GM18498 (cell line): ENCODE measurements at regions not wholly inside any gene's neighbourhood (a gene's known extent, or its start where the extent isn't known, plus 50 kb on each side); places are given as distances from the start of the nearest gene placed in this dataset.
A peak's percentile ranks its signal among the peaks of the same experiment; 100 is the strongest.
"Not testable (repeated sequence)": the region's sequence is repeated elsewhere in the genome, so short reads cannot be mapped to it uniquely, and the experiment has no call there.

Source experiments
- ATAC-seq: cut with Tn5 transposase; IDR thresholded peaks from one replicate; pipeline ENCODE4 v1.9.1; 2021; ENCODE audit warnings: mild to moderate bottlenecking, moderate library complexity; ENCODE audit not compliant: unreplicated experiment

DNA sequence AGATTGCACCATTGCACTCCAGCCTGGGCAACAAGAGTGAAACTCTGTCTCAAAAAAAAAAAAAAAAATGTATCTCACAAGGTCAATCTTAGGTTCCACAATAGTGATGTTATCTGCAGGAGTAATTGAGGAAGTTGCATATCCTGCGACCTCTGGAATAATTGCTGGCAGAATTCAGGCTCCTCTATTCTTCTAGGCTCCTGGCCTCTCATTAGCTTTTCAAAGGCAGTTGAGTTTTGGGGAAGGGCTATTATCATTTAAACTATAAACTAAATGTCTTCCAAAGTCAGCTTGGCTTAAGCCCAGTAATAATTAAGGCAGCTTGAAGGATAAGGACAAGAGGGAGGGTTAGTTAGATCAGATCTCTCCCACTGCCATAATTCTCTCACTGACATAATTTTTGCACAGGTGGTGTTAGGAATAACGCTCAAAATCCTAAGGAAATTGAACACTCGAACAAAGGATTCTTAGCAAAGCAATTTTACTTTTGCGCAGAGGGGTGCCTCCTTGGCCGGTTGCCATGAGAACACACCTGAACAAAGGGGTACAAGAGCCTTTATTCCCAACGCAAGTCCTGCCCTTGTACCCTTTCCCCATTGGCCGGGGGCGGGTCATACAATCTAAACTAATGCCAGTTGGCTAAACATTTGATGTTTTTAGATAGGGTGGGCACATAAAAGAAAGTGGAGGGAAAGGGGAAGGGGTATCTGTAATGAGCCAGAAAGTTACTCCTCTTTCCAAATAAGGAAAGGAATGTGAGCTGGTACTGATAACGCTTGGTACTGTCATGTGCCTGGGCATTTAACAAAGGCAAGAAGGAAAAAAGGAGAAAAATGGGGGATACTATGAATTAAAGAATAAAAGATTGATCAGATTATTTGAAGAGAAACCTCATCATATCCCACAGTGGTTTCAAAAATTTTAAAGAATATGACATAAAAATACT lies 106.4 kb upstream of the CCNG1 start:
- ATAC-seq = no peak

DNA sequence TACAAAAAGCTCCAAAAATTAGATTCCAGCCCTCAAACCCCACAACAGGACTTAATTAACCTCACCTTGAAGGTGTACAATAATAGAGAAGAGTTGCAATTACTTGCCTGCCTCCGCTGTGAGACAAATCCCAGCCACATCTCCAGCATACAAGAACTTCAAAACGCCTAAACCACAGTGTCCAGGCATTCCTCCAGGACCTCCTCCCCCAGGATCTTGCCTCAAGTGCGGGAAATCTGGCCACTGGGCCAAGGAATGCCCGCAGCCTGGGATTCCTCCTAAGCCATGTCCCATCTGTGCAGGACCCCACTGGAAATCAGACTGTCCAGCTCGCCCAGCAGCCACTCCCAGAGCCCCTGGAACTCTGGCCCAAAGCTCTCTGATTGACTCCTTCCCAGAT lies 101.3 kb upstream of the CCNG1 start:
- ATAC-seq = not testable (repeated sequence)

DNA sequence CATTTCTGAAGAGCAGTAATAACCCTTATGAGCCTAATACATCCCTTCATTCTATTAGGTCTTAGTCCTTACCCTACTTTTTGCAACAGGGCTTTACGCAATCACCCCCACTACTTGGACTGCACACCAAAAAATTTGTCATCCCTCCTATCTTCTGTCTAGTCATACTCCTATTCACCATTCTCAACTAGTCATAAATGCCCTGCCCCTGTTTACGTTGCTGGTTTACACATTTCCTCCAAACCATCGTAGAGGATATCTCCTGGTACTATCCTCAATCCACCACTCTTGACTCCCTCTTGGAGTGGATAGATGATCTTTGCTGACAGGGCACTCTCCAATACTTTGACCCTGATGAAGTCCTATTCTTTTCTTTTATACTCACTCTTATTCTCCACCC lies 98.2 kb upstream of the CCNG1 start:
- no peak for ATAC-seq

DNA sequence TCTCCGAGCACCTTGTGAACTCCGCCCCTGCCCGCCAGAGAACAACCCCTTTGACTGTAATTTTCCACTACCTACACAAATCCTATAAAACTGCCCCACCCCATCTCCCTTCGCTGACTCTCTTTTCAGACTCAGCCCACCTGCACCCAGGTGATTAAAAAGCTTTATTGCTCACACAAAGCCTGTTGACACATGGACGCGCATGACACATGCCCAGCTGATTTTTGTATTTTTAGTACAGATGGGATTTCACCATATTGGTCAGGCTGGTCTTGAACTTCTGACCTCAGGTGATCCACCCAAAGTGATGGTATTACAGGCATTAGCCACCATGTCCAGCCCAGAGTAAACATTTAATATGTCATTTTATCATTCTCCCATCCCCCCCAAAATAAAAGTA lies 97.0 kb upstream of the CCNG1 start:
- ATAC-seq = not testable (repeated sequence)

DNA sequence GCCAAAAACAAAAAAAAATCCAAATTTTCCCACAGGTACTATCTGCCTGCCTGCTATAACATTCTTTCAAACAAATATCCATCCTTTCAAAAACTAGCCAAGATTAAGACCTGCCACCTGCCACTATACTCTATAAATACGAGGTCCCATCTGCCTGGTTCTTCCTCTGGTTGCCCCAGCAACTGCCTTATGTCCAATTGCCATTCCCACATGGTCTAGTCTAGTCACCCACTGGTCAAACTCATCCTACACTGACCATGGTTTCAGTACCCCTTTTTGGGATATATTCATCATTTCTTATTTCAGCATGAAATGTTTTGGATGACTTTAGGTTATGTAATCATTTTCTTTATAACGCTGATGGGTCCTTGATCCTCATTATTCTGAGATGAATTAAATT lies 95.1 kb upstream of the CCNG1 start:
- no peak for ATAC-seq

DNA sequence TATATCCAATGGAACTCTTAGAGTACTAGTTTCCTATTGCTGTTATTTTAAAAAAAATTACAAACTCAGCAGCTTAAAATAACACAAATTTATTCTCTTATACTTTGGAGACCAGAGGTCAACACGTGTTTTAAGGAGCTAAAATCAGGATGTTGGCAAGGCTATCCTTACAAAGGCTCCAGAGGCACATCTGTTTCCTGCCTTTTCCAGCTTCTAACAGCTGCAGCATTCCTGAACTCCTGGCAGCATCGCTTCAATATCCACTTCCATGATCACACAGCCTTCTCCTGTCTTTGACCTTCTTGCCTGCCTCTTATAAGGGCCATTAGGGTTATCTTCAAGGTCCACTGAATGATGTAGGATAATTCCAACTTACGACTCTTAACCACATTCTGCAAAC lies 92.2 kb upstream of the CCNG1 start:
- no peak for ATAC-seq

DNA sequence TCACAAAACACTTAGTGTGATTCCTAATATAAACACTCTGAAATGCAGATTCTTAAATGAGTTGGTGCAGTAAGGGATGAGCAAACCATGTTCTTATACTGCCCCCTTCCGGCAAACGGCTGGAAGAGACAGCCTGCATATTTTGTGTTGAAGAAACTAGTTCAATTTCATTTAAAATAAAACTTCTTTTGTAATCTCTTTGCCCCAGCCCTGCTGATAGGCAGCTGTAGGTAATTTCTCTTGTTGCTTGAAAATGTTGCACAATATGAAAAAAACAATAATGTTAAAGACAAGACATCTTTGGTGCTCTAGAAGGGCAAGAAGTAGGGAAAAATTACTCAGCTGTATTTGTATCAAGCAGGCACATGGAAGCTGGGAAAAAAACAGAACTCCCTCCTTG lies 89.7 kb upstream of the CCNG1 start:
- peak; percentile 75 for ATAC-seq

DNA sequence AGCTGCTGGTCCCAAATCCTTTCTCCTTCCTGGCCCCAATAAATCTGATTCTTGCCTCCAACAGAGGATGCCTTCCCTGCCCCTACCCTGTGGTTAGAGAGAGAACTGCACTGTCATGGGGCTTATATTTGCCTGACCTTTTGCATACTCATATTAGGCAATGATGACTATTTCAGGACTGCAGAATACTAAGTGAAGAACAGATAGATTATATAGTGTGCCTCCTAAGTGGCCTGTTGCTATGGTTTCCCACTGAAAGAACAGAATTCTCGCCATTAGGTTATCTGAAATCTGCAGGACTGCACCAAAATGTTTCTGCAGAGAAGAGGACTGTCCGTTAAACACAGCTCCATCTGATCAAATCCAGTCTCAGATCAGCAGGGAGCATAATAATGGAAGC lies 87.3 kb upstream of the CCNG1 start:
- ATAC-seq = no peak

DNA sequence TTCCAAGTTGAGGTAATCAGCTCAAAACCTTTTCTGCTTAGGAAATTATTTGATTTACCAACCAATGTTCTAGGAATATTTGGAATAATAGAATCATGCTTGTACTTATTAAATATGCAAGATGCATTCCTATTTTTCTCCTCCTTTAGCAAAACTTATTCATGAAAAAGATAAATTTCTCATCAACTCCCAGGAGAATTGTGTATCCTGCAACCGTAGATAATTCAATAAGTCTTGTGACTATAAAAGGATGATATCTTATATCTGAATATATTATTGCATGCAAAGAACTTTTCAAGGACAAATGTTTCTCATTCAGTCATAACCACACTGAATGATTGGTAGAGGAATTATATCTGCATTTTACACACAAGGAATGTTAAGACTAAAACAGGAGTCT lies 84.9 kb upstream of the CCNG1 start:
- ATAC-seq = no peak

DNA sequence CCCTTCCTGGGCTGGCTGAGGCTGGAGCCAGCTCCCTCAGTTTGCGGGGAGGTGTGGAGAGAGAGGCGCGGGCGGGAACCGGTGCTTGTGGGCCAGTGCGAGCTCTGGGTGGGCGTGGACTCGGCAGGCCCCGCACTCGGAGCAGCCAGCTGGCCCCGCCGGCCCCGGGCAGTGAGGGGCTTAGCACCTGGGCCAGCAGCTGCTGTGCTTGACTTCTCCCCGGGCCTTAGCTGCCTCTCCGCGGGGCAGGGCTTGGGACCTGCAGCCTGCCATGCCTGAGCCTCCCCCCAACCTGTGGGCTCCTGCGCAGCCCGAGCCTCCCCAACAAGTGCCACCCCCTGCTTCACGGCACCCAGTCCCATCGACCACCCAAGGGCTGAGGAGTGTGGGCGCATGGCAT lies 81.6 kb upstream of the CCNG1 start:
- not testable (repeated sequence) for ATAC-seq

DNA sequence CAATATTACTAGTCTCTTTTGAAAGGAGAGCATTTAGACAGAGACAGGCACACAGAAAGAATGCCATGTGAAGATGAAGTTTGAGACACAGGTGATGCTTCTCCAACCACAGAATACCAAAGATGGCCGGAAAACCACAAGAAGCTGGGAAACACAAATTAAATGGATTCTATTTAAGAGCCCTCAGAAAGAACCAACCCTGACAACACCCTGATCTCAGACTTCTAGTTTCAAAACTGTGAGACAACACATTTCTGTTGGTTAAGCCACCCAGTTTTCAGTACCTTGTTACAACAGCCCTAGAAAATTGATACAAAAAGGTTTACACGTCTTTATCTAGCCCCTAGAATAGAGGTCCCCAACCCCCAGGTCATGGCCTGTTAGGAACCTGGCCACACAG lies 79.8 kb upstream of the CCNG1 start:
- ATAC-seq = no peak

DNA sequence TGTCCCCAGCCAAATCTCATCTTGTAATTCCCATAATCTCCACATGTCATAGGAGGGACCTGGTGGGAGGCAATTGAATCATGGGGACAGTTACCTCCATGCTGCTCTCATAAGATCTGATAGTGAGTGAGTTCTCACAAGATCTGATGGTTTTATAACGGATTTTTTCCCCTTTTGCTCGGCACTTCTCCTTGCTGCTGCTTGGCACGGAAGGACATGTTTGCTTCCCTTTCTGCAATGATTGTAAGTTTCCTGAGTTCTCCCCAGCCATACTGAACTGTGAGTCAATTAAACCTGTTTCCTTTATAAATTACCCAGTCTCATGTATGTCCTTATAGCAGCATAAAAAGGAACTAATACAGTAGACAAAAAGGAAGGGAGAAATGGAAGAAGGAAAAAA lies 76.7 kb upstream of the CCNG1 start:
- ATAC-seq = no peak

DNA sequence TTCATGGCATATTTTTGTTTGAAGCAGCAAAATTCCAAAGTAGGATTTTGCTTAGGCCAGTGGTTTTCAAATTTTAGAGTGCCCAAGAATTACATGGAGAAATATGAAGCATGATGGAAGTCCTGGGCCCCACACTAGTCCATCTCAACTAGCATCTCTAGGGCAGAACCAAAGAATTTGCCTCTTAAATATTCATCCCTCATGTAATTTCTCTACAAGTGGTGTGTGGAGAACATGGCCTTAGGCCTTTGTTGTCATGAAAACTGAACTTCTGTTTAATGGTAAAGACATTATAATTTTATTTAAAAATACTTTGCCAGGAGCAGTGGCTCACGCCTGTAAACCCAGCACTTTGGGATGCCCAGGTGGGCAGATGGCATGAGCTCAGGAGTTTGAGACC lies 75.9 kb upstream of the CCNG1 start:
- no peak for ATAC-seq

DNA sequence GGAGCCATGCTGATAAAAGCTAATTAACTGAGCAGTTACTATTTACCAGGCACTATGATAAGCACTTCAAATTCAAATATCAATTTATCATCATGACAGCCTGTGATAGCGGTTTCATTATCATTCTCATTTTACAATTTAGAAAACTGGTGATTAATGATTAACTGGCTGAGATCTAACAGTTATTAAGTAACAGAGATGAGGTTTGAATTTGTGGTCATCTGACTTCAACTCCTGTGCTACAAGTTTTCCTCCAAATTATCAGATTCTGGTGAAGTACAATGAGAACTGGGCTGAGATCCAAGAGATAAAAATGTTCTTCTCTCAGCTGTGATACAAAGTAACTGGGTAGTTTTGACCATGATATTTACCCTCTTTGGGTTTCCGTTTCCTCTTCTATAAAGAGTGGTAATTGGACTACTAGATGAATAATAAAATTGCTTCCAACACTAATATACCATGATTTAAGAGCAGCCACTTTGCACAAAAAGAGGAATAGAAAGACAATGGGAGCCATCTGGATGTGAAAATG lies 74.5 kb upstream of the CCNG1 start:
- no peak for ATAC-seq

DNA sequence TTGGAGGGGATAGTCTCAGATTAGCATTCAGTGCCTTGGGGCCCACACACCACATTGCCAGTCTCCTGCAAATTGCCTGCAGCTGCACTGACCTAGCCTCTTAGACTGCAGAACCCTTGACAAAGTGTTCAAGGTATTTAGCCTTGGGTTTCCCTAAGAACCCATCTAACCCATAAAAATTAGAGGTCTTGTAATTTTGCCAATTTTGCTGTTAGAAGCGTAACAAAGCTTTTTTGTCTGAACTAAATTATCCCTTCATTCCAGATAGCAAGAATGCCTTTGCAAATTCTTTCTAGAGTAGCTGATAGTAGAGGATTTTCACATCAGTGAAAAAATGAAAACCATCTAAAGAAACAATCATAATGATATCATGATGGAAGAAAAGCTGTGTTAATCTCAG lies 74.0 kb upstream of the CCNG1 start:
- ATAC-seq = no peak

DNA sequence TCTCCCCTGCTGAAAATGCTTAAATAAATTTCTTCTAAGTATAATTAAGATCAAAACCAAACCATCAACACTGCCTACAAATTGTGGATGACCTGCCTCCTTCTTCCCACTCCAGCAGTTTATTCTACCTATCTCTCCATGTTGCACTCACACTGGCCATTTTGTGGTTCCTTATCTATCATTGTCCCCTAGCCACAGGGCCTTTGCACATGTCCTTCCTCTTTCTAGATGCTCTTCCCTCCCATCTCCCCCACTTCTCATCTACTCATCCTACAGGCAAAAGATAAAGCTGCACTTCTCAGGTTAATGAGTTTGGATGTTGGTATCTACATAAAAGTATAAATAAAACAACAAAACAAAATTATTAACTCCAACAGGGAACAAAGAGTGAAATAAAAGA lies 70.6 kb upstream of the CCNG1 start:
- ATAC-seq = no peak

DNA sequence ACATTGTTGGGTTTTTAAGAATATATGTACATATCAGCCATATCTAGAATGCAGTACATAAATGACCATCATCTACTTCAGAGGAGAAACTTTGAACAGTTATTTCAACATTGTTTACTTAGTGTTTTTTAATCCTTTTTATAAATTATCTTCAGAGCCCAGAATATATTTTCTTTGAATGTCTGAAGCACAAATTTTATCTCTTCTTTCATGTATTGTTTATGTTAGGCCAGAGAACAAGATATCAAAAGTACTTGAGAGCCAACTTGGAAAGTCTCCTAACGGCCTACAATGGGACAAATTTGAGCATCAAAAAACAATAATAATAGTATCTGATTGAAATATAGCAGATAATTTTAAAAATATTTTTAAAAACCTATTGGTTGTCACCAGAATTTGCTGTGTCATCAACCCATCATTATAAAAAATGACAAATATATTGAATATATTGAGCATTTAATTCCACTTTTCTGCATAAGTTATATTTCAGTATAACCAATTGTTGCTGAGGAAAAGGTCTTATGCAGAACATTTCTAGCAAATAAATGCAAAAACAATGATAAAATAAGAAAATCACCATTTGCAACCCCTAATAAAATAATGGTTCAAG lies 67.5 kb upstream of the CCNG1 start:
- no peak for ATAC-seq

DNA sequence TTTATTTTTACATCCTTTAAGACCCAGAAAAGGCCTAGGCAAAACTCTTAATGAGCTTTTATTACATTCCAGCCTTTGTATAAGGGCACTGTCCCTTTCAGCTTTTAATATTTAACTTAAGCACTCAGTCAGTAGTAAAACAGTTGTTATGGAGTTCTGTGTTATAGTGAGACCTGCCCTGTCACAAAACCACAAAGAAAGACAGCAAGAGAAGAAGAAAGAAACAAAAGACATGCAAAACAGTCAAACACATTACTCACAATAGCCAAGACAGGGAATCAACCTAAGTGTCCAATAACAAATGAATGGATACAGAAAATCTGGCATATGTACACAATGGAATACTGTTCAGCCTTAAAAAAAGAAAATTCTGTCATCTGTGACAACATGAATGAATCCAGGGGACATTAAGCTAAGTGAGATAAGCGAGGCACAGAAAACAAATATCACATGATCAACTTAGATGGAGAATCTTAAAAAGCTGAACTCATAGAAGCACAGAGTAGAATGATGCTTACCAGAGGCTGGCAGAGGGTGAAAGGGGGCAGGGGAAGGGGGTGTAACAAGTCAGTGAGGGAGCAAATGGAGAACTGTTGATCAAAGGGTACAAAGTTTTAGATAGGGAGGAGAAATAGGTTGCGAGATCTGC lies 63.8 kb upstream of the CCNG1 start:
- no peak for ATAC-seq

DNA sequence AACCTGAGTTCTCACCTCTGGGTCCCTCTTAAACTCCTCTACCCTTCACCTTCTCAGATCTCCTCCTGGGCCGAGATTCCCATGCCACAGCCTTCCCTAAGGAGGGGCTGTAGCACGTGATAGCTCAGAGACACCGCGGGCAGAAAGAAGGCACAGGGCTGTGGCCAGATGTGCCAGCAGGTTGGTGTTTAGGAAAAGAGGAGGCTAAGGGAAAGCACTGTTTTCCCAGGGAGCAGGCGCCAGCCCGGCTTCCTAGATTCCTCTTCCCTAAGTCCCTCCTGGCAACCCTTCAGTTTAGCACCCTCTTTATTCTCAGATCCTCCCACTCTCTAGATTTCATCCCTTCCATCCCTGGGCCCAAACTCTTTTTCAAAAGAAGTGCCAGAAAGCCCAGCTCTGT lies 59.4 kb upstream of the CCNG1 start:
- ATAC-seq = no peak

DNA sequence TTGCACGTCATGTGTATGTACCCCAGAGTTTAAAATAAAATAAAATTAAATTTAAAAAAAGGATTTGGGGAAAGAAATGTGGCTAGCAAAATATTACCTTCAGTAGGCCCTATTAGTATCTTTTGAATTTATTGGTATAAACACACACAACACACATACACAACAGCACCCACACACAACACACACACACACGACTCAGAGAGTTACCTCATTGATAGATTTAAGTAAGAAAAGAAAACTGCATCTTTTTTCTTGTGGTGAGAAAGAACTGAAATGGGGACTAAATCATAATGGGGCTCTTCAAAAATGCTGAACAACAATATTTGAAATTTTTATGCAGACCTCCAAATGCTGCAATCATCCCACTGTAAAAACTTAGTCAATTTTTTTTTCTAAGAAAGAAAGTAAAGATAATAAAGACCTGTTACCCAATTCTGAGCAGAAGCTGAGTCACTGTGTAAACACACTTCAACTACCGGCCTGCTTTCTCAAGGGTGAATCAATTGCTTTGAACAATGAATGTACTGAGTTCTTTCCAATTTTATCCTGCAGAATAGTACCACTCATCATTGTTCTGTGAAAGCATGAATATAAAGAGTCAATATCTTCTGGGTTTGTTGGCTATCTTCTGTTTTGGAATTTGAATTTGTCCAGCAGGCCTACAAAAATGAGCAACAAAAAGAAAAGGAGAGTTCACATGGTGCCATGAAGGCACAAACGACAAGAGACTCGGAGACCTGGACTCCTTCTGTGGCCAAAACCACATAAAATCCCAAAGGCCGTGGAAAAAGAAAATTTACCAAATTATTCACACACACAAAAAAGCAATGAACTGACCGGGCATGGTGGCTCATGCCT lies 57.9 kb upstream of the CCNG1 start:
- no peak for ATAC-seq

DNA sequence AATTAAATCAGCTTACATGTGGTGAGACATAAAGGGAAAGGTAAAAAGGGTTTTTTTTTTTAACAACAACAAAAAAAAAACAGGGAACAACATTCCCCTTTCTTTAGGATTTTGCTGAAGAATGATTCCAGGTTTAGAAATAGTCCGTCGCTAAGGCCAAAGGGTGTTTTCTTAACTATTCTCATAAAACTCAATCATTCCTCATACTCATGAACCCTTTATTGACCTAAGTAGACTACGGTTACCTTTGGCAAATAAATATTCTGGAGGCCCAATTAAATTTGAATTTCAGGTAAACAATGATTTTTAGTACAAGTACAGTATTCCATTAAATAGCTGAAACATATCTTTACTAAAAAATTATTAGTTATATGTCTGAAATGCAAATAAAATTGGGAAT lies 55.6 kb upstream of the CCNG1 start:
- no peak for ATAC-seq
